GM23338 (cell line): ENCODE measurements at regions not wholly inside any gene's neighbourhood (a gene's known extent, or its start where the extent isn't known, plus 50 kb on each side); places are given as distances from the start of the nearest gene placed in this dataset.

Experiments
- ATAC-seq: fragments of 200-7000 bp; cut with Tn5 transposase; 3 replicates; pipeline ENCODE4 v1.9.1; 2020
- DNase-seq: peaks from one replicate; pipeline ENCODE4 v3.0.0-alpha.2; 2015; ENCODE audit warnings: low spot score
- H2AFZ ChIP-seq: fragments of 200-600 bp; sonication (generic); 2 replicates; pipeline ENCODE4 v1.8.0; 2016; ENCODE audit warnings: antibody characterized with exemption, mild to moderate bottlenecking, moderate library complexity
- H3F3A ChIP-seq: fragments of 200-600 bp; sonication (generic); replicated peaks from 2 replicates; pipeline ENCODE4 v1.8.0; 2017; ENCODE audit warnings: antibody characterized with exemption, mixed run types, low read depth
- H3K27ac ChIP-seq: fragments of 200-600 bp; sonication (generic); 2 replicates; pipeline ENCODE4 v1.6.1; 2016; ENCODE audit warnings: low read depth
- H3K27me3 ChIP-seq: fragments of 200-600 bp; sonication (generic); 2 replicates; pipeline ENCODE4 v1.8.0; 2016; ENCODE audit warnings: mild to moderate bottlenecking, mixed run types, moderate library complexity; ENCODE audit not compliant: insufficient read depth
- H3K36me3 ChIP-seq: fragments of 200-600 bp; sonication (generic); 2 replicates; pipeline ENCODE4 v1.8.0; 2016; ENCODE audit warnings: mild to moderate bottlenecking; ENCODE audit not compliant: insufficient read depth
- H3K4me1 ChIP-seq: fragments of 200-600 bp; sonication (generic); 2 replicates; pipeline ENCODE4 v1.8.0; 2016; ENCODE audit warnings: mild to moderate bottlenecking, moderate library complexity; ENCODE audit not compliant: insufficient read depth
- H3K4me2 ChIP-seq: fragments of 200-600 bp; sonication (generic); 2 replicates; pipeline ENCODE4 v1.7.1; 2017; ENCODE audit warnings: mixed run types
- H3K4me3 ChIP-seq: fragments of 200-600 bp; sonication (generic); 2 replicates; pipeline ENCODE4 v1.6.1; 2016; ENCODE audit warnings: mixed run types
- H3K79me2 ChIP-seq: fragments of 200-600 bp; sonication (generic); replicated peaks from 2 replicates; pipeline ENCODE4 v1.8.0; 2017; ENCODE audit warnings: mild to moderate bottlenecking; ENCODE audit not compliant: insufficient read depth
- H3K9me2 ChIP-seq: fragments of 200-600 bp; sonication (generic); 2 replicates; pipeline ENCODE4 v1.8.0; 2017; ENCODE audit not compliant: insufficient read depth
- H4K20me1 ChIP-seq: fragments of 200-600 bp; sonication (generic); replicated peaks from 2 replicates; pipeline ENCODE4 v1.8.0; 2017; ENCODE audit warnings: mild to moderate bottlenecking; ENCODE audit not compliant: insufficient read depth
- H3K27ac Mint-ChIP-seq: 2 replicates; pipeline ENCODE4 v1.8.0; 2020; ENCODE audit warnings: inconsistent platforms, mild to moderate bottlenecking, moderate library complexity, mixed read lengths
- H3K27me3 Mint-ChIP-seq: 3 replicates; pipeline ENCODE4 v1.8.0; 2022; ENCODE audit warnings: low read depth, mild to moderate bottlenecking, moderate library complexity, mixed read lengths, inconsistent platforms; ENCODE audit not compliant: insufficient read depth, poor library complexity
- H3K36me3 Mint-ChIP-seq: 3 replicates; pipeline ENCODE4 v1.8.0; 2021; ENCODE audit warnings: low read depth, mild to moderate bottlenecking, inconsistent platforms, moderate library complexity, mixed read lengths
- H3K4me1 Mint-ChIP-seq: 3 replicates; pipeline ENCODE4 v1.8.0; 2020; ENCODE audit warnings: mild to moderate bottlenecking, inconsistent platforms, mixed read lengths
- H3K4me3 Mint-ChIP-seq: 3 replicates; pipeline ENCODE4 v1.8.0; 2021; ENCODE audit warnings: moderate library complexity, mild to moderate bottlenecking, inconsistent platforms, mixed read lengths
- H3K9me3 Mint-ChIP-seq: 3 replicates; pipeline ENCODE4 v1.8.0; 2020; ENCODE audit warnings: moderate library complexity, mild to moderate bottlenecking, inconsistent platforms, mixed read lengths
- CTCF ChIP-seq, 2 experiments: fragments of 200-600 bp in 1 of 2; sonication (generic) in 1 of 2; conservative IDR thresholded peaks; 2 replicates each; pipeline versions ENCODE4 v1.5.1 to v1.6.1; 2016 to 2017; ENCODE audit warnings: antibody characterized with exemption in 2 of 2, low read depth in 2 of 2, mild to moderate bottlenecking in 2 of 2, moderate library complexity in 1 of 2
- NANOG ChIP-seq: IDR thresholded peaks from 2 replicates; pipeline ENCODE4 v1.6.1; 2016; ENCODE audit warnings: antibody characterized with exemption, borderline replicate concordance
- ZNF331 ChIP-seq: fragments of 250-450 bp; sonication (Bioruptor Pico); IDR thresholded peaks from 2 replicates; pipeline ENCODE4 v1.5.0; 2020; ENCODE audit warnings: low read depth, mild to moderate bottlenecking, moderate library complexity
- ZNF462 ChIP-seq: fragments of 250-450 bp; sonication (Bioruptor Pico); IDR thresholded peaks from 2 replicates; pipeline ENCODE4 v1.5.0; 2020; ENCODE audit warnings: mild to moderate bottlenecking, moderate library complexity

- TF ChIP-seq ZNF331: no peak
- no peak for TF ChIP-seq CTCF (conservative IDR thresholded peaks at IDR 0.05; ENCODE audit: low read depth in 2 of 2)
- no peak for TF ChIP-seq ZNF462
- no peak for TF ChIP-seq NANOG
These were observed 109.0 kb downstream of the OLFM1 start (continued) for GRCh38 chr9:135196474-135196873.

- TF ChIP-seq CTCF (conservative IDR thresholded peaks at IDR 0.05; ENCODE audit: low read depth in 2 of 2): no peak
These were observed 110.7 kb downstream of the OLFM1 start for GRCh38 chr9:135198144-135198543.

More at GRCh38 chr9:135198144-135198543, 110.7 kb downstream of the OLFM1 start:
- no peaks in the 10 kb centered on the region for H3K27me3 ChIP-seq
- H3K4me3 ChIP-seq: no peak overlapping the region
- no peak overlapping the region for H3K4me3 Mint-ChIP-seq
- H3F3A ChIP-seq: no peaks in the 10 kb centered on the region
- no peaks in the 10 kb centered on the region for H3K36me3 ChIP-seq
- ATAC-seq (peak; percentile 62), DNase-seq (no peak)
- H3K4me2 ChIP-seq: peak overlapping the region; percentile 32; the same call in 1 of the 2 replicates
- H2AFZ ChIP-seq: no peak overlapping the region
- no peaks in the 10 kb centered on the region for H3K79me2 ChIP-seq
- H3K9me3 Mint-ChIP-seq: peaks cover 23% of the 10 kb centered on the region
- H3K27me3 Mint-ChIP-seq: peaks cover 14% of the 10 kb centered on the region
- H3K4me1 ChIP-seq: peaks cover 12% of the 10 kb centered on the region
- no peaks in the 10 kb centered on the region for H4K20me1 ChIP-seq
- peaks cover 25% of the 10 kb centered on the region for H3K4me1 Mint-ChIP-seq
- no peak overlapping the region for H3K27ac Mint-ChIP-seq
- 0 out of 2 replicates have a peak, but pooled peaks cover 4% of the 10 kb centered on the region for H3K9me2 ChIP-seq
- H3K36me3 Mint-ChIP-seq: peaks cover 13% of the 10 kb centered on the region
- no peak overlapping the region for H3K27ac ChIP-seq
